ENCODE measurements at regions not wholly inside any gene's neighbourhood (a gene's known extent, or its start where the extent isn't known, plus 50 kb on each side); places are given as distances from the start of the nearest gene placed in this dataset.

GRCh38 chr16:82257990-82258389 lies 88.0 kb upstream of the MPHOSPH6 start:
- no peak for DNase-seq (ENCODE audit: low read depth, low spot score)
- Histone ChIP-seq H3K4me1 (ENCODE audit: control insufficient read depth, insufficient read depth, low read length) (no peaks in the 10 kb centered on the region), H3K36me3 (ENCODE audit: control insufficient read depth, insufficient read depth, low read length) (no peaks in the 10 kb centered on the region), H3K4me3 (ENCODE audit: low read length) (no peak overlapping the region), H3K9me3 (ENCODE audit: control insufficient read depth, insufficient read depth, low read length) (no peaks in the 10 kb centered on the region), H3K27ac (ENCODE audit: low read length) (no peak overlapping the region), H3K27me3 (ENCODE audit: control insufficient read depth, insufficient read depth, low read length) (no peaks in the 10 kb centered on the region)
- no CpG with 5 or more reads among the region's 7 CpGs for WGBS (ENCODE audit: insufficient coverage, insufficient read length)

GRCh38 chr16:82252582-82252981 lies 82.6 kb upstream of the MPHOSPH6 start:
- no peak overlapping the region for H3K4me3 ChIP-seq (ENCODE audit: low read length)
- H3K4me1 ChIP-seq (ENCODE audit: control insufficient read depth, insufficient read depth, low read length), result no peaks in the 10 kb centered on the region
- H3K27me3 ChIP-seq (ENCODE audit: control insufficient read depth, insufficient read depth, low read length), result no peaks in the 10 kb centered on the region
- no CpG with 5 or more reads among the region's 2 CpGs for WGBS (ENCODE audit: insufficient coverage, insufficient read length)
- no peak overlapping the region for H3K27ac ChIP-seq (ENCODE audit: low read length)
- no peak for DNase-seq (ENCODE audit: low read depth, low spot score)
- H3K9me3 ChIP-seq (ENCODE audit: control insufficient read depth, insufficient read depth, low read length), result no peaks in the 10 kb centered on the region
- no peaks in the 10 kb centered on the region for H3K36me3 ChIP-seq (ENCODE audit: control insufficient read depth, insufficient read depth, low read length)

GRCh38 chr16:82248677-82249076 lies 78.7 kb upstream of the MPHOSPH6 start:
- H3K4me1 ChIP-seq (ENCODE audit: control insufficient read depth, insufficient read depth, low read length), result no peaks in the 10 kb centered on the region
- H3K4me3 ChIP-seq (ENCODE audit: low read length), result no peak overlapping the region
- no peaks in the 10 kb centered on the region for H3K36me3 ChIP-seq (ENCODE audit: control insufficient read depth, insufficient read depth, low read length)
- H3K9me3 ChIP-seq (ENCODE audit: control insufficient read depth, insufficient read depth, low read length), result no peaks in the 10 kb centered on the region
- WGBS (ENCODE audit: insufficient coverage, insufficient read length), result no CpG with 5 or more reads among the region's 1 CpG
- no peaks in the 10 kb centered on the region for H3K27me3 ChIP-seq (ENCODE audit: control insufficient read depth, insufficient read depth, low read length)
- no peak overlapping the region for H3K27ac ChIP-seq (ENCODE audit: low read length)
- DNase-seq (ENCODE audit: low read depth, low spot score), result no peak

- no peak for DNase-seq (ENCODE audit: low read depth, low spot score)
- Histone ChIP-seq H3K4me1 (ENCODE audit: control insufficient read depth, insufficient read depth, low read length) (no peaks in the 10 kb centered on the region), H3K4me3 (ENCODE audit: low read length) (no peak overlapping the region), H3K9me3 (ENCODE audit: control insufficient read depth, insufficient read depth, low read length) (no peaks in the 10 kb centered on the region), H3K27ac (ENCODE audit: low read length) (no peak overlapping the region), H3K27me3 (ENCODE audit: control insufficient read depth, insufficient read depth, low read length) (no peaks in the 10 kb centered on the region), H3K36me3 (ENCODE audit: control insufficient read depth, insufficient read depth, low read length) (no peaks in the 10 kb centered on the region)
- WGBS (ENCODE audit: insufficient coverage, insufficient read length), result no CpG with 5 or more reads among the region's 5 CpGs
Measured at GRCh38 chr16:82248012-82248656, 78.1 kb upstream of the MPHOSPH6 start.

GRCh38 chr16:82242201-82242600 lies 72.2 kb upstream of the MPHOSPH6 start:
- no peaks in the 10 kb centered on the region for H3K27me3 ChIP-seq (ENCODE audit: control insufficient read depth, insufficient read depth, low read length)
- H3K27ac ChIP-seq (ENCODE audit: low read length), result no peak overlapping the region
- WGBS (ENCODE audit: insufficient coverage, insufficient read length), result no CpG with 5 or more reads among the region's 9 CpGs
- no peak overlapping the region for H3K4me3 ChIP-seq (ENCODE audit: low read length)
- no peaks in the 10 kb centered on the region for H3K9me3 ChIP-seq (ENCODE audit: control insufficient read depth, insufficient read depth, low read length)
- H3K36me3 ChIP-seq (ENCODE audit: control insufficient read depth, insufficient read depth, low read length), result no peaks in the 10 kb centered on the region
- no peaks in the 10 kb centered on the region for H3K4me1 ChIP-seq (ENCODE audit: control insufficient read depth, insufficient read depth, low read length)
- no peak for DNase-seq (ENCODE audit: low read depth, low spot score)

GRCh38 chr16:82241469-82242052 lies 71.5 kb upstream of the MPHOSPH6 start:
- no CpG with 5 or more reads among the region's 5 CpGs for WGBS (ENCODE audit: insufficient coverage, insufficient read length)
- Histone ChIP-seq H3K27ac (ENCODE audit: low read length) (no peak overlapping the region), H3K4me1 (ENCODE audit: control insufficient read depth, insufficient read depth, low read length) (no peaks in the 10 kb centered on the region), H3K36me3 (ENCODE audit: control insufficient read depth, insufficient read depth, low read length) (no peaks in the 10 kb centered on the region), H3K9me3 (ENCODE audit: control insufficient read depth, insufficient read depth, low read length) (no peaks in the 10 kb centered on the region), H3K4me3 (ENCODE audit: low read length) (no peak overlapping the region), H3K27me3 (ENCODE audit: control insufficient read depth, insufficient read depth, low read length) (no peaks in the 10 kb centered on the region)
- DNase-seq (ENCODE audit: low read depth, low spot score), result no peak

- no peak overlapping the region for H3K4me3 ChIP-seq (ENCODE audit: low read length)
- H3K4me1 ChIP-seq (ENCODE audit: control insufficient read depth, insufficient read depth, low read length), result no peaks in the 10 kb centered on the region
- H3K27ac ChIP-seq (ENCODE audit: low read length), result no peak overlapping the region
- H3K36me3 ChIP-seq (ENCODE audit: control insufficient read depth, insufficient read depth, low read length), result no peaks in the 10 kb centered on the region
- H3K9me3 ChIP-seq (ENCODE audit: control insufficient read depth, insufficient read depth, low read length), result no peaks in the 10 kb centered on the region
- H3K27me3 ChIP-seq (ENCODE audit: control insufficient read depth, insufficient read depth, low read length), result no peaks in the 10 kb centered on the region
- WGBS (ENCODE audit: insufficient coverage, insufficient read length), result no CpG with 5 or more reads among the region's 2 CpGs
- DNase-seq (ENCODE audit: low read depth, low spot score), result no peak
Measured at GRCh38 chr16:82240111-82240510, 70.1 kb upstream of the MPHOSPH6 start.

GRCh38 chr16:82236875-82237274 lies 66.9 kb upstream of the MPHOSPH6 start:
- no CpG with 5 or more reads among the region's 5 CpGs for WGBS (ENCODE audit: insufficient coverage, insufficient read length)
- H3K4me3 ChIP-seq (ENCODE audit: low read length), result no peak overlapping the region
- H3K9me3 ChIP-seq (ENCODE audit: control insufficient read depth, insufficient read depth, low read length), result no peaks in the 10 kb centered on the region
- H3K36me3 ChIP-seq (ENCODE audit: control insufficient read depth, insufficient read depth, low read length), result no peaks in the 10 kb centered on the region
- no peak overlapping the region for H3K27ac ChIP-seq (ENCODE audit: low read length)
- no peaks in the 10 kb centered on the region for H3K4me1 ChIP-seq (ENCODE audit: control insufficient read depth, insufficient read depth, low read length)
- no peak for DNase-seq (ENCODE audit: low read depth, low spot score)
- H3K27me3 ChIP-seq (ENCODE audit: control insufficient read depth, insufficient read depth, low read length), result no peaks in the 10 kb centered on the region

- no CpG with 5 or more reads among the region's 1 CpG for WGBS (ENCODE audit: insufficient coverage, insufficient read length)
- Histone ChIP-seq H3K9me3 (ENCODE audit: control insufficient read depth, insufficient read depth, low read length) (no peaks in the 10 kb centered on the region), H3K4me3 (ENCODE audit: low read length) (no peak overlapping the region), H3K27ac (ENCODE audit: low read length) (no peak overlapping the region), H3K36me3 (ENCODE audit: control insufficient read depth, insufficient read depth, low read length) (no peaks in the 10 kb centered on the region), H3K27me3 (ENCODE audit: control insufficient read depth, insufficient read depth, low read length) (no peaks in the 10 kb centered on the region), H3K4me1 (ENCODE audit: control insufficient read depth, insufficient read depth, low read length) (no peaks in the 10 kb centered on the region)
- no peak for DNase-seq (ENCODE audit: low read depth, low spot score)
Measured at GRCh38 chr16:82236415-82236814, 66.4 kb upstream of the MPHOSPH6 start.

- Histone ChIP-seq H3K27ac (ENCODE audit: low read length) (no peak overlapping the region), H3K4me1 (ENCODE audit: control insufficient read depth, insufficient read depth, low read length) (no peaks in the 10 kb centered on the region), H3K9me3 (ENCODE audit: control insufficient read depth, insufficient read depth, low read length) (no peaks in the 10 kb centered on the region), H3K36me3 (ENCODE audit: control insufficient read depth, insufficient read depth, low read length) (no peaks in the 10 kb centered on the region), H3K4me3 (ENCODE audit: low read length) (no peak overlapping the region), H3K27me3 (ENCODE audit: control insufficient read depth, insufficient read depth, low read length) (no peaks in the 10 kb centered on the region)
- no CpG with 5 or more reads among the region's 2 CpGs for WGBS (ENCODE audit: insufficient coverage, insufficient read length)
- no peak for DNase-seq (ENCODE audit: low read depth, low spot score)
Measured at GRCh38 chr16:82232806-82233205, 62.8 kb upstream of the MPHOSPH6 start.

Data from iPS DF 6.9 (cell line).